ENCODE measurements at regions not wholly inside any gene's neighbourhood (a gene's known extent, or its start where the extent isn't known, plus 50 kb on each side); places are given as distances from the start of the nearest gene placed in this dataset.

DNA sequence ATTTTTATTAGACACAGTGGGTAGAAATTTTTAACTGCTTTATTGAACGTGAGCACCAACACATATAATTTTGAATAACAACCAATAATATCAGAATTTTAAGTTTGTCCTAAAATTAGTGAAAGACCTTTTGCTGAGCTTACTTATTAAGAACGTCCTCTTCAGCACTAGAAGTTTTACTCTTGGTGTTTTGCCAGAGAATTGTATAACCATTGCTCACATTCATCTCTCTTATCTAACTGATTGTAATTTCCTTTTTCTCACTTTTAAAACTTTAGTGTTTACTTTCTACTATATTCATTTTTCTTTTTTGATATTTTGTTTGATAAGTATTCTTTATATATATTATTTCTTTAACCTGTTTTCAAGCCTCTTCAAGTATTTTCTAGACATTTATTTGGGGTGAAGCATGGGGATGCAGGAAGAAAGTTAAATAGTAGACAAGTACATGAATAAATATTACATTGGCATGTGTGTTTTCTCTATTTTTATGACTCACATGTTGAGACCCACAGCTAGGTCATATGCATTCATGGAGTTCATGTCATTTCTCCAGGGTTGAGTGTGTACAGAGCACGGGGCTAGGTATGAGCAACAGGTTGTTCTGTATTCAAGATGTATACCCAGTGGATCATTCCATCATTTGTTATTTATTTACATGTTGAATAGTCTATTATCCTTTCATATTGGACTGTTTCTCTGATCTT, 90.6 kb downstream of the ATP6V1G3 start (continued):
- no peak for TF ChIP-seq CHD7 (IDR thresholded peaks at IDR 0.05; ENCODE audit: insufficient replicate concordance, low read length)
- TF ChIP-seq EGR1 (IDR thresholded peaks at IDR 0.05; ENCODE audit: borderline replicate concordance, low read depth, low read length) = no peak
- no peak for TF ChIP-seq TAF7 (optimal IDR thresholded peaks at IDR 0.05; ENCODE audit: borderline replicate concordance, low read depth, low read length)
- no peak for TF ChIP-seq ATF3 (IDR thresholded peaks at IDR 0.05; ENCODE audit: insufficient read depth, low read depth, low read length)
- TF ChIP-seq HDAC2 (IDR thresholded peaks at IDR 0.05; ENCODE audit: borderline replicate concordance in 1 of 2, low read depth in 2 of 2, low read length in 2 of 2) = no peak

Data from H1 (cell line).